ENCODE measurements at regions not wholly inside any gene's neighbourhood (a gene's known extent, or its start where the extent isn't known, plus 50 kb on each side); places are given as distances from the start of the nearest gene placed in this dataset.

DNA sequence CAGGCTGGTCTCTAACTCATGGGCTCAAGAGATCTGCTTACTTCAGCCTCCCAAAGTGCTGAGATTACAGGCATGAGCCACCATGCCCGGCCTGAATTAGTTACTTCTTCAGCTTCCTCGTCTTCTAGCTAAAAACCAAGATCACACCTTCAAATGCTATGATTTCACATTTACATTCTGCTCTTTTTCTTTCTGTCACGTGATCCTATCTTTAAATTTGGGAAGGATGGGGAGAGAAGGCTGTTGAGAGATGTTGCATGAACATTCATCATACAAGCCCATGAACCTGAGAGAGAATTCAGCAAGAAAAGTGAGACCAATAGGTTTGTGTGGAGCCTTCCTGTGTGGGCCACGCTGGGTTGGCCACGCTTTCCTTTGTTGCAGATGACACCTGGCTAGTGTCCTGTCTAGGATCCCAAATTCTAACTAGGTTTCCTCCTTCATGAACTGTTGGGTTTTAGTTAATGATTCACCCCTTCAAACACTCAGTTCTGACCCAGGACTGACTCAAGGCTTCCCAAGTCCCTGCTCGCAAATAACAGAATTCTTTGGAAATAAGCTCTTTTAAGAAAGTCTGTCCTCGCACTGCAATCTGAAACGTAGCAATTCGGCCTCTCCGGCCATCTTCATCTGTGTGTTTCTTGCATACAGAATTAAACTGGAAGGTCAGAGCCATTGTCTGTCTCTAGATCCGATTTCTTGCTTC is 57.3 kb upstream of the CREB1 start:
- H3K4me1 Mint-ChIP-seq (ENCODE audit: low read depth): peaks cover 23% of the 10 kb centered on the region
- TF ChIP-seq, protein P1, sequence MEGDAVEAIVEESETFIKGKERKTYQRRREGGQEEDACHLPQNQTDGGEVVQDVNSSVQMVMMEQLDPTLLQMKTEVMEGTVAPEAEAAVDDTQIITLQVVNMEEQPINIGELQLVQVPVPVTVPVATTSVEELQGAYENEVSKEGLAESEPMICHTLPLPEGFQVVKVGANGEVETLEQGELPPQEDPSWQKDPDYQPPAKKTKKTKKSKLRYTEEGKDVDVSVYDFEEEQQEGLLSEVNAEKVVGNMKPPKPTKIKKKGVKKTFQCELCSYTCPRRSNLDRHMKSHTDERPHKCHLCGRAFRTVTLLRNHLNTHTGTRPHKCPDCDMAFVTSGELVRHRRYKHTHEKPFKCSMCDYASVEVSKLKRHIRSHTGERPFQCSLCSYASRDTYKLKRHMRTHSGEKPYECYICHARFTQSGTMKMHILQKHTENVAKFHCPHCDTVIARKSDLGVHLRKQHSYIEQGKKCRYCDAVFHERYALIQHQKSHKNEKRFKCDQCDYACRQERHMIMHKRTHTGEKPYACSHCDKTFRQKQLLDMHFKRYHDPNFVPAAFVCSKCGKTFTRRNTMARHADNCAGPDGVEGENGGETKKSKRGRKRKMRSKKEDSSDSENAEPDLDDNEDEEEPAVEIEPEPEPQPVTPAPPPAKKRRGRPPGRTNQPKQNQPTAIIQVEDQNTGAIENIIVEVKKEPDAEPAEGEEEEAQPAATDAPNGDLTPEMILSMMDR (IDR thresholded peaks at IDR 0.05): no peak
- CTCF ChIA-PET: interaction anchor here (0.7 to 3.8 kb wide), 24 partner anchors 13 to 778 kb away, joined by 3 to 44 read pairs (median 4); partner anchors contain the start of gene KLF7
- no peak overlapping the region for H3K4me3 Mint-ChIP-seq
- POLR2A ChIA-PET: interaction anchor here (0.6 to 1.6 kb wide), 3 partner anchors 204 to 308 kb away, joined by 3 to 5 read pairs (median 4); partner anchors contain the start of gene KLF7
- intact Hi-C loops (cut with micrococcal nuclease): loop anchor here (5.0 kb wide), 2 partner anchors 425 to 780 kb away; no protein-coding TSS in a partner anchor
- DNase-seq (no peak), ATAC-seq (no peak)
- H3K36me3 Mint-ChIP-seq (ENCODE audit: low read depth): no peaks in the 10 kb centered on the region
- no peaks in the 10 kb centered on the region for H3K27me3 Mint-ChIP-seq
- no peaks in the 10 kb centered on the region for H3K9me3 Mint-ChIP-seq
- H3K27ac Mint-ChIP-seq: no peak overlapping the region

GRCh38 chr2:207473049-207473930 is 56.5 kb upstream of the CREB1 start:
- ATAC-seq (peak; percentile 81), DNase-seq (peak; percentile 64)
- H3K27me3 Mint-ChIP-seq: no peaks in the 10 kb centered on the region
- TF ChIP-seq, protein P1 (IDR thresholded peaks at IDR 0.05): peak; percentile 51
- no peak overlapping the region for H3K4me3 Mint-ChIP-seq
- H3K36me3 Mint-ChIP-seq (ENCODE audit: low read depth): no peaks in the 10 kb centered on the region
- CTCF ChIA-PET: interaction anchor here (0.6 to 3.8 kb wide), 31 partner anchors 10 to 778 kb away, joined by 3 to 44 read pairs (median 4); partner anchors contain the start of gene KLF7
- H3K4me1 Mint-ChIP-seq (ENCODE audit: low read depth): peaks cover 16% of the 10 kb centered on the region
- H3K27ac Mint-ChIP-seq: no peak overlapping the region
- POLR2A ChIA-PET: interaction anchor here (0.6 to 1.6 kb wide), 3 partner anchors 205 to 309 kb away, joined by 3 to 5 read pairs (median 4); partner anchors contain the start of gene KLF7
- H3K9me3 Mint-ChIP-seq: no peaks in the 10 kb centered on the region
- intact Hi-C loops (cut with micrococcal nuclease): loop anchor here (5.0 kb wide), 2 partner anchors 426 to 781 kb away; no protein-coding TSS in a partner anchor

GRCh38 chr2:207473931-207474235 is 55.9 kb upstream of the CREB1 start:
- DNase-seq: no peak
- intact Hi-C loops (cut with micrococcal nuclease): loop anchor here (2.0 to 5.0 kb wide), 4 partner anchors 427 to 782 kb away; no protein-coding TSS in a partner anchor
- Mint-ChIP-seq H3K36me3 (ENCODE audit: low read depth) (no peaks in the 10 kb centered on the region), H3K27ac (no peak overlapping the region), H3K27me3 (no peaks in the 10 kb centered on the region), H3K4me3 (no peak overlapping the region), H3K4me1 (ENCODE audit: low read depth) (peaks cover 21% of the 10 kb centered on the region), H3K9me3 (no peaks in the 10 kb centered on the region)
- ChIA-PET POLR2A (interaction anchor here (1.1 to 1.6 kb wide), 2 partner anchors 307 to 309 kb away, joined by 4 to 5 read pairs; partner anchors contain the start of gene KLF7), CTCF (interaction anchor here (0.6 to 3.8 kb wide), 21 partner anchors 11 to 779 kb away, joined by 3 to 44 read pairs (median 4); partner anchors contain the start of gene KLF7)
- TF ChIP-seq, protein P1 (IDR thresholded peaks at IDR 0.05): no peak
- no peak for ATAC-seq

- Mint-ChIP-seq H3K36me3 (ENCODE audit: low read depth) (no peaks in the 10 kb centered on the region), H3K9me3 (no peaks in the 10 kb centered on the region), H3K27me3 (no peaks in the 10 kb centered on the region), H3K27ac (no peak overlapping the region), H3K4me1 (ENCODE audit: low read depth) (peaks cover 30% of the 10 kb centered on the region), H3K4me3 (no peak overlapping the region)
- TF ChIP-seq, protein P1 (IDR thresholded peaks at IDR 0.05): peak; percentile 91
- no peak for ATAC-seq
- intact Hi-C loops (cut with micrococcal nuclease): loop anchor here (2.0 to 5.0 kb wide), 4 partner anchors 428 to 783 kb away; no protein-coding TSS in a partner anchor
- POLR2A ChIA-PET: no interaction called here
- DNase-seq: peak; percentile 58
- CTCF ChIA-PET: interaction anchor here (2.5 to 3.8 kb wide), 2 partner anchors 674 to 780 kb away, joined by 9 to 44 read pairs; no protein-coding TSS in a partner anchor
Measured at GRCh38 chr2:207474863-207475485, 54.8 kb upstream of the CREB1 start.

Data from activated CD8-positive, alpha-beta T cell treated with anti-CD3 and anti-CD28 coated beads for 36 hours (primary cell).